ENCODE measurements at regions not wholly inside any gene's neighbourhood (a gene's known extent, or its start where the extent isn't known, plus 50 kb on each side); places are given as distances from the start of the nearest gene placed in this dataset.

DNA sequence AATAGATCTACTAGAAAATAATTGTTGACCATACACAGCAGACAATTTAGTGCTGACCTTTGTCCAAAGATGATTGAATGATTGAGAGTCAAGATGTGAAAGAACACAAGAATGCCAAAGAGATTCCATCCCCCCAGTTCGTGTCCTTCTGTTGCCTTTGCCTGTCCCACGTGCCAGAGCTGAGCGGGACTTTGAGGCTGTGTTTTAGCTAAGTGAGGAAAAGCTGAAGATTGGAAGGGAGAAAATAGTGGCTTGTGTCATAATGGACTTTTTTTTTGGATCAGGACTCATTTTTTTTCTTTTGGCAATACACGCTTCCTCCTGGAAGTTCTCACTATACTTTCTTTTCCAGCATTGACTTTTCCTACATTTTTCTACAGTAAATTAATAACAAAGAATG is 206.6 kb upstream of the MDFIC2 start (continued):
- TF ChIP-seq, protein P1, sequence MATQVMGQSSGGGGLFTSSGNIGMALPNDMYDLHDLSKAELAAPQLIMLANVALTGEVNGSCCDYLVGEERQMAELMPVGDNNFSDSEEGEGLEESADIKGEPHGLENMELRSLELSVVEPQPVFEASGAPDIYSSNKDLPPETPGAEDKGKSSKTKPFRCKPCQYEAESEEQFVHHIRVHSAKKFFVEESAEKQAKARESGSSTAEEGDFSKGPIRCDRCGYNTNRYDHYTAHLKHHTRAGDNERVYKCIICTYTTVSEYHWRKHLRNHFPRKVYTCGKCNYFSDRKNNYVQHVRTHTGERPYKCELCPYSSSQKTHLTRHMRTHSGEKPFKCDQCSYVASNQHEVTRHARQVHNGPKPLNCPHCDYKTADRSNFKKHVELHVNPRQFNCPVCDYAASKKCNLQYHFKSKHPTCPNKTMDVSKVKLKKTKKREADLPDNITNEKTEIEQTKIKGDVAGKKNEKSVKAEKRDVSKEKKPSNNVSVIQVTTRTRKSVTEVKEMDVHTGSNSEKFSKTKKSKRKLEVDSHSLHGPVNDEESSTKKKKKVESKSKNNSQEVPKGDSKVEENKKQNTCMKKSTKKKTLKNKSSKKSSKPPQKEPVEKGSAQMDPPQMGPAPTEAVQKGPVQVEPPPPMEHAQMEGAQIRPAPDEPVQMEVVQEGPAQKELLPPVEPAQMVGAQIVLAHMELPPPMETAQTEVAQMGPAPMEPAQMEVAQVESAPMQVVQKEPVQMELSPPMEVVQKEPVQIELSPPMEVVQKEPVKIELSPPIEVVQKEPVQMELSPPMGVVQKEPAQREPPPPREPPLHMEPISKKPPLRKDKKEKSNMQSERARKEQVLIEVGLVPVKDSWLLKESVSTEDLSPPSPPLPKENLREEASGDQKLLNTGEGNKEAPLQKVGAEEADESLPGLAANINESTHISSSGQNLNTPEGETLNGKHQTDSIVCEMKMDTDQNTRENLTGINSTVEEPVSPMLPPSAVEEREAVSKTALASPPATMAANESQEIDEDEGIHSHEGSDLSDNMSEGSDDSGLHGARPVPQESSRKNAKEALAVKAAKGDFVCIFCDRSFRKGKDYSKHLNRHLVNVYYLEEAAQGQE (IDR thresholded peaks at IDR 0.05; ENCODE audit: low read depth, low read length): no peak
- no peak for TF ChIP-seq SIN3A (IDR thresholded peaks at IDR 0.05; ENCODE audit: borderline replicate concordance, low read depth, low read length)

DNA sequence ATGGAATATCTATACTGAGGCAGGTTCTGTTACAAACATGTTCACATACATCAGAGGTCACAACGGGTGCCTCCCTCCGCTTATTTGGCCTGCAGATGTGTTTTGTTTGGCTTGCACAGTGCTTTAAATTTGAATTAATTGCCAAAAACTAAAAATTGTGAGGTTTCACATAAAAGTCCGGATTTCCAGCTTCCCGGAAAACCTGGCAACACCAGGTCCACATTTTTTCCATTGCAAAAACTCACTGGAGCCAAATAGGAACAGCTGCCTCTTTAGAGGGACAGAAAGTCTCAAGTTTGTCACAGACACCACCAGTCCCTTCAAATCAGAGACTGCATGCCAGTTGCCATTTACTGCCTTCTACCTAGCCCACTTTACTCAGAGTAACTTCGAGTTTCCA is 205.9 kb upstream of the MDFIC2 start:
- Histone ChIP-seq H3K9ac (no peak overlapping the region), H3K79me2 (ENCODE audit: insufficient read depth) (no peaks in the 10 kb centered on the region), H3K4me1 (ENCODE audit: control insufficient read depth in 1 of 2, insufficient read depth in 2 of 2, low read depth in 1 of 2, low read length in 1 of 2) (no peaks in the 10 kb centered on the region; a peak in 2 of 4 replicates), H4K20me1 (ENCODE audit: insufficient read depth) (no peaks in the 10 kb centered on the region), H3K9me2 (no peaks in the 10 kb centered on the region), H3K27me3 (ENCODE audit: insufficient read depth) (no peaks in the 10 kb centered on the region; the same call in 1 of the 2 replicates), H3K36me3 (replicated peaks in 1 of 2; ENCODE audit: control insufficient read depth in 1 of 2, insufficient read depth in 2 of 2, low read length in 1 of 2) (no peaks in the 10 kb centered on the region), H3K4me2 (no peak overlapping the region), H2AFZ (ENCODE audit: low read depth) (no peak overlapping the region), H3K27ac (ENCODE audit: low read depth in 2 of 2, low read length in 1 of 2) (no peak overlapping the region), H3K9me3 (no peaks in the 10 kb centered on the region), H3F3A (replicated peaks; ENCODE audit: insufficient read depth) (no peaks in the 10 kb centered on the region), H3K4me3 (ENCODE audit: low read depth in 2 of 2, low read length in 1 of 2) (no peak overlapping the region)
- TF ChIP-seq FOSL2 (IDR thresholded peaks at IDR 0.05; ENCODE audit: borderline replicate concordance, low read depth) (no peak), RXRA (IDR thresholded peaks at IDR 0.05; ENCODE audit: borderline replicate concordance, low read depth) (no peak), EP300 (IDR thresholded peaks at IDR 0.05; ENCODE audit: borderline replicate concordance in 1 of 2, low read depth in 1 of 2, low read length in 1 of 2) (no peak), GATA2 (CRISPR knock-in tag; IDR thresholded peaks at IDR 0.05) (no peak), RAD21 (IDR thresholded peaks at IDR 0.05; ENCODE audit: low read length) (no peak), RFX5 (IDR thresholded peaks at IDR 0.05; ENCODE audit: low read length) (no peak), SMC3 (IDR thresholded peaks at IDR 0.05; ENCODE audit: low read depth, low read length) (no peak), MEF2A (IDR thresholded peaks at IDR 0.05; ENCODE audit: borderline replicate concordance, low read depth) (no peak), EZH2phosphoT487 (IDR thresholded peaks at IDR 0.05; ENCODE audit: borderline replicate concordance, low read depth) (no peak), GABPA (IDR thresholded peaks at IDR 0.05; ENCODE audit: low read depth) (no peak), MXI1 (IDR thresholded peaks at IDR 0.05; ENCODE audit: low read depth, low read length) (no peak), RCOR1 (IDR thresholded peaks at IDR 0.05; ENCODE audit: low read length) (no peak)
- TF ChIP-seq, protein P2, sequence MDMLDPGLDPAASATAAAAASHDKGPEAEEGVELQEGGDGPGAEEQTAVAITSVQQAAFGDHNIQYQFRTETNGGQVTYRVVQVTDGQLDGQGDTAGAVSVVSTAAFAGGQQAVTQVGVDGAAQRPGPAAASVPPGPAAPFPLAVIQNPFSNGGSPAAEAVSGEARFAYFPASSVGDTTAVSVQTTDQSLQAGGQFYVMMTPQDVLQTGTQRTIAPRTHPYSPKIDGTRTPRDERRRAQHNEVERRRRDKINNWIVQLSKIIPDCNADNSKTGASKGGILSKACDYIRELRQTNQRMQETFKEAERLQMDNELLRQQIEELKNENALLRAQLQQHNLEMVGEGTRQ (IDR thresholded peaks at IDR 0.05; ENCODE audit: borderline replicate concordance, low read depth, low read length): no peak
- TF ChIP-seq, protein P3, sequence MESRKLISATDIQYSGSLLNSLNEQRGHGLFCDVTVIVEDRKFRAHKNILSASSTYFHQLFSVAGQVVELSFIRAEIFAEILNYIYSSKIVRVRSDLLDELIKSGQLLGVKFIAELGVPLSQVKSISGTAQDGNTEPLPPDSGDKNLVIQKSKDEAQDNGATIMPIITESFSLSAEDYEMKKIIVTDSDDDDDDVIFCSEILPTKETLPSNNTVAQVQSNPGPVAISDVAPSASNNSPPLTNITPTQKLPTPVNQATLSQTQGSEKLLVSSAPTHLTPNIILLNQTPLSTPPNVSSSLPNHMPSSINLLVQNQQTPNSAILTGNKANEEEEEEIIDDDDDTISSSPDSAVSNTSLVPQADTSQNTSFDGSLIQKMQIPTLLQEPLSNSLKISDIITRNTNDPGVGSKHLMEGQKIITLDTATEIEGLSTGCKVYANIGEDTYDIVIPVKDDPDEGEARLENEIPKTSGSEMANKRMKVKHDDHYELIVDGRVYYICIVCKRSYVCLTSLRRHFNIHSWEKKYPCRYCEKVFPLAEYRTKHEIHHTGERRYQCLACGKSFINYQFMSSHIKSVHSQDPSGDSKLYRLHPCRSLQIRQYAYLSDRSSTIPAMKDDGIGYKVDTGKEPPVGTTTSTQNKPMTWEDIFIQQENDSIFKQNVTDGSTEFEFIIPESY (IDR thresholded peaks at IDR 0.05; ENCODE audit: borderline replicate concordance, low read depth): no peak
- CTCF ChIA-PET: no interaction called here
- POLR2A ChIA-PET: no interaction called here
- DNase-seq: no peak
- WGBS (ENCODE audit: low lambda C conversion rate): 66% methylated on average over 5 of the region's 5 CpGs
